ENCODE measurements at regions not wholly inside any gene's neighbourhood (a gene's known extent, or its start where the extent isn't known, plus 50 kb on each side); places are given as distances from the start of the nearest gene placed in this dataset.
"Not testable (repeated sequence)": the region's sequence is repeated elsewhere in the genome, so short reads cannot be mapped to it uniquely, and the experiment has no call there.

GRCh38 chr10:23955456-23956225 lies 253.3 kb upstream of the KIAA1217 start:
- DNase-seq (ENCODE audit: low read depth): no peak

GRCh38 chr10:23965123-23965522 lies 243.8 kb upstream of the KIAA1217 start:
- no peak for DNase-seq (ENCODE audit: low read depth)

- DNase-seq (ENCODE audit: low read depth): no peak
Observed at GRCh38 chr10:23965880-23966279, 243.1 kb upstream of the KIAA1217 start.

- no peak for DNase-seq (ENCODE audit: low read depth)
Observed at GRCh38 chr10:23966504-23967051, 242.4 kb upstream of the KIAA1217 start.

- DNase-seq (ENCODE audit: low read depth): no peak
Observed at GRCh38 chr10:23968301-23968700, 240.6 kb upstream of the KIAA1217 start.

- DNase-seq (ENCODE audit: low read depth): no peak
Observed at GRCh38 chr10:23974746-23975272, 234.1 kb upstream of the KIAA1217 start.

GRCh38 chr10:23975431-23975830 lies 233.5 kb upstream of the KIAA1217 start:
- DNase-seq (ENCODE audit: low read depth): no peak

GRCh38 chr10:23976275-23976674 lies 232.7 kb upstream of the KIAA1217 start:
- no peak for DNase-seq (ENCODE audit: low read depth)

GRCh38 chr10:23978317-23978716 lies 230.6 kb upstream of the KIAA1217 start:
- DNase-seq (ENCODE audit: low read depth): no peak

GRCh38 chr10:23980094-23980493 lies 228.8 kb upstream of the KIAA1217 start:
- DNase-seq (ENCODE audit: low read depth): no peak

GRCh38 chr10:23981520-23982309 lies 227.2 kb upstream of the KIAA1217 start:
- DNase-seq (ENCODE audit: low read depth): no peak

- not testable (repeated sequence) for DNase-seq (ENCODE audit: low read depth)
Observed at GRCh38 chr10:23984405-23984804, 224.5 kb upstream of the KIAA1217 start.

GRCh38 chr10:23988006-23988405 lies 220.9 kb upstream of the KIAA1217 start:
- no peak for DNase-seq (ENCODE audit: low read depth)

GRCh38 chr10:23994459-23995046 lies 214.4 kb upstream of the KIAA1217 start:
- DNase-seq (ENCODE audit: low read depth): no peak

- DNase-seq (ENCODE audit: low read depth): no peak
Observed at GRCh38 chr10:23999445-23999844, 209.5 kb upstream of the KIAA1217 start.

- DNase-seq (ENCODE audit: low read depth): no peak
Observed at GRCh38 chr10:24000271-24000813, 208.6 kb upstream of the KIAA1217 start.

GRCh38 chr10:24006741-24007140 lies 202.2 kb upstream of the KIAA1217 start:
- DNase-seq (ENCODE audit: low read depth): no peak

GRCh38 chr10:24007359-24007758 lies 201.6 kb upstream of the KIAA1217 start:
- no peak for DNase-seq (ENCODE audit: low read depth)

- no peak for DNase-seq (ENCODE audit: low read depth)
Observed at GRCh38 chr10:24008164-24009091, 200.5 kb upstream of the KIAA1217 start.

GRCh38 chr10:24009115-24009514 lies 199.8 kb upstream of the KIAA1217 start:
- DNase-seq (ENCODE audit: low read depth): no peak

GRCh38 chr10:24009736-24010135 lies 199.2 kb upstream of the KIAA1217 start:
- no peak for DNase-seq (ENCODE audit: low read depth)
